CD14-positive monocyte (primary cell): ENCODE measurements at regions not wholly inside any gene's neighbourhood (a gene's known extent, or its start where the extent isn't known, plus 50 kb on each side); places are given as distances from the start of the nearest gene placed in this dataset.

ENCODE experiments used
- DNase-seq, 3 donors: peaks; one replicate each; pipeline ENCODE4 v3.0.0-alpha.2; 2011 to 2022
- H2AFZ ChIP-seq: 2 replicates; pipeline ENCODE4 v1.6.0; 2012; ENCODE audit warnings: mild to moderate bottlenecking, low read depth, low read length, inconsistent platforms; ENCODE audit not compliant: insufficient read depth, poor library complexity, severe bottlenecking
- H3K27ac ChIP-seq, 2 donors: 1 replicate in 1 of 2; 2 replicates in 1 of 2; pipeline ENCODE4 v1.5.1; 2012 to 2013; ENCODE audit warnings: low read length in 2 of 2, control low read depth in 1 of 2, inconsistent platforms in 1 of 2, low read depth in 1 of 2, mild to moderate bottlenecking in 1 of 2
- H3K27me3 ChIP-seq, 2 donors: one replicate each; pipeline versions ENCODE4 v1.6.0 to v1.6.1; 2011 to 2013; ENCODE audit warnings: low read length in 2 of 2; ENCODE audit not compliant: control insufficient read depth in 2 of 2, insufficient read depth in 2 of 2
- H3K36me3 ChIP-seq, 2 donors: replicated peaks in 1 of 2; 1 replicate in 1 of 2; 2 replicates in 1 of 2; pipeline versions ENCODE4 v1.5.1 to v1.6.1; 2012 to 2013; ENCODE audit warnings: low read length in 2 of 2, control low read depth in 1 of 2, inconsistent platforms in 1 of 2, mild to moderate bottlenecking in 1 of 2; ENCODE audit not compliant: insufficient read depth in 2 of 2, control insufficient read depth in 1 of 2
- H3K4me1 ChIP-seq, 2 donors: 1 replicate in 1 of 2; 2 replicates in 1 of 2; pipeline versions ENCODE4 v1.5.1 to v1.6.1; 2012 to 2013; ENCODE audit warnings: low read length in 2 of 2, control low read depth in 1 of 2, inconsistent platforms in 1 of 2, mild to moderate bottlenecking in 1 of 2, moderate library complexity in 1 of 2; ENCODE audit not compliant: insufficient read depth in 2 of 2, control insufficient read depth in 1 of 2
- H3K4me2 ChIP-seq: replicated peaks from 2 replicates; pipeline ENCODE3; 2012; ENCODE audit warnings: low read length, moderate library complexity, mild to moderate bottlenecking; ENCODE audit not compliant: poor library complexity, severe bottlenecking; ENCODE audit errors: extremely low read depth
- H3K4me3 ChIP-seq, 3 experiments: fragments of 200-600 bp in 1 of 3; sonication (generic) in 1 of 3; replicated peaks in 1 of 3; 1 replicate in 2 of 3; 2 replicates in 1 of 3; pipeline ENCODE4 v1.5.1; 2011 to 2013; ENCODE audit warnings: low read length in 3 of 3, mild to moderate bottlenecking in 3 of 3, control low read depth in 2 of 3, low read depth in 2 of 3, inconsistent platforms in 1 of 3, moderate library complexity in 1 of 3
- H3K79me2 ChIP-seq: 2 replicates; pipeline ENCODE4 v1.6.0; 2012; ENCODE audit warnings: mild to moderate bottlenecking, control low read depth, inconsistent platforms, low read length, moderate library complexity; ENCODE audit not compliant: insufficient read depth
- H3K9ac ChIP-seq: 2 replicates; pipeline ENCODE4 v1.6.0; 2017; ENCODE audit warnings: low read length, mild to moderate bottlenecking; ENCODE audit not compliant: insufficient read depth, poor library complexity, severe bottlenecking
- H3K9me3 ChIP-seq, 2 donors: replicated peaks in 1 of 2; 1 replicate in 1 of 2; 2 replicates in 1 of 2; pipeline versions ENCODE4 v1.5.1 to v1.6.1; 2012 to 2013; ENCODE audit warnings: low read length in 2 of 2, control low read depth in 1 of 2; ENCODE audit not compliant: control insufficient read depth in 1 of 2, insufficient read depth in 1 of 2
- H4K20me1 ChIP-seq: 2 replicates; pipeline ENCODE4 v1.6.0; 2012; ENCODE audit warnings: mild to moderate bottlenecking, low read length, control low read depth, moderate library complexity; ENCODE audit not compliant: insufficient read depth
- H3K27ac Mint-ChIP-seq, 7 donors: one replicate each; pipeline ENCODE4 v1.8.0; 2020; ENCODE audit warnings: mild to moderate bottlenecking in 7 of 7, mixed read lengths in 7 of 7, moderate library complexity in 6 of 7, inconsistent platforms in 2 of 7
- H3K27me3 Mint-ChIP-seq, 3 donors: one replicate each; pipeline ENCODE4 v1.8.0; 2021 to 2022; ENCODE audit warnings: low read depth in 3 of 3, mild to moderate bottlenecking in 3 of 3, mixed read lengths in 3 of 3, moderate library complexity in 3 of 3, inconsistent platforms in 1 of 3
- H3K36me3 Mint-ChIP-seq, 2 donors: one replicate each; pipeline ENCODE4 v1.8.0; 2020; ENCODE audit warnings: mixed read lengths in 2 of 2, inconsistent platforms in 1 of 2, mild to moderate bottlenecking in 1 of 2
- H3K4me1 Mint-ChIP-seq: one replicate; pipeline ENCODE4 v1.8.0; 2020; ENCODE audit warnings: mild to moderate bottlenecking, mixed read lengths
- H3K4me3 Mint-ChIP-seq, 2 donors: one replicate each; pipeline ENCODE4 v1.8.0; 2020; ENCODE audit warnings: mild to moderate bottlenecking in 2 of 2, mixed read lengths in 2 of 2, moderate library complexity in 1 of 2
- H3K9me3 Mint-ChIP-seq, 7 donors: one replicate each; pipeline ENCODE4 v1.8.0; 2020 to 2022; ENCODE audit warnings: mixed read lengths in 7 of 7, mild to moderate bottlenecking in 6 of 7, moderate library complexity in 6 of 7, inconsistent platforms in 2 of 7
- CTCF ChIP-seq: fragments of 200-600 bp; IDR thresholded peaks from one replicate; pipeline ENCODE4 v1.8.0; 2022; ENCODE audit warnings: antibody characterized with exemption, mild to moderate bottlenecking
- WGBS: methylation state at CpG from one replicate; pipeline ENCODE4 v1.1.5; 2013; ENCODE audit warnings: missing lambda C conversion rate; ENCODE audit not compliant: insufficient coverage; 5-methylcytosine and 5-hydroxymethylcytosine counted together
- intact Hi-C, 2 donors: fragments of 100-400 bp; cut with micrococcal nuclease; formaldehyde crosslinking; loops; one replicate each; pipeline versions ENCODE4 v1.15.0 to v1.15.1; 2023

DNA sequence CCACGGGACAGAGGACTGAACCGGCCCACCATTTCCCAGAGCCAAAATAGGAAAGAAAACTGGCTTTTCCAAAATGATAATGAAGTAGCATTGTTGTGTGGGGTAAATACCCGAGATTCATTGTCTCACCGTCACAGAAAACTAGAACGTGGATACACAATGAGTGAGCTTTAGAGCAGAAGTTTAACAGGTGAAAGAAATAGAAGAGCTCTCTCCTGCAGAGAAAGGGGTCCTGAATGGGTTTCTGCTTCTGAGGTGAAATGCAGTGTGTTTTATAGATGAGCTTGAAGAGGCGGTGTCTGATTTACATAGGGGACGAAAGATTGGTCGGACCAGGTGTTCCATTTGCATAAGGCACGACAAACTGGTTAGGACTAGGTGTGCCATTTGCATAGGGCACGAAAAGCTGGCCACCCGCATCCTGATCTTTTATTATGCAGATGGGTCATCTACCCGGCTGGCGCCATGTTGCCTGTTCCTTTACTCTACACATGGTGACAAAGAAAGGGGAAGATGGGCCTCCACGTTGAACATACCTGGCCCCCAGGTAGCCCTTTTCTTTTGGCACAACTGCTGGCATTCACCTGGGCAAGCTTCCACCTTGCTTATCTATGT is 118.1 kb downstream of the ATXN3L start:
- no peak overlapping the region for H3K9ac ChIP-seq
- no peaks in the 10 kb centered on the region for H4K20me1 ChIP-seq
- no peak overlapping the region for H3K27ac Mint-ChIP-seq
- no peaks in the 10 kb centered on the region for H3K36me3 Mint-ChIP-seq
- H3K27me3 Mint-ChIP-seq: peaks cover 0 to 40% (median 4%) of the 10 kb centered on the region in 3 donors
- 93% methylated on average over 3 of the region's 14 CpGs for WGBS
- H3K36me3 ChIP-seq: no peaks in the 10 kb centered on the region
- no peak overlapping the region for H3K27ac ChIP-seq
- no peaks in the 10 kb centered on the region for H3K4me1 Mint-ChIP-seq
- H3K4me2 ChIP-seq: no peak overlapping the region
- intact Hi-C loops: no loop called here
- H2AFZ ChIP-seq: no peak overlapping the region
- DNase-seq: no peak
- peaks cover 0 to 2% (median 0%) of the 10 kb centered on the region in 7 donors for H3K9me3 Mint-ChIP-seq
- H3K79me2 ChIP-seq: no peaks in the 10 kb centered on the region
- H3K27me3 ChIP-seq: peaks cover 0 to 37% of the 10 kb centered on the region in 2 donors
- no peaks in the 10 kb centered on the region for H3K9me3 ChIP-seq
- H3K4me1 ChIP-seq: no peaks in the 10 kb centered on the region
- no peak overlapping the region for H3K4me3 ChIP-seq
- H3K4me3 Mint-ChIP-seq: no peak overlapping the region
- no peak for TF ChIP-seq CTCF

GRCh38 chrX:13200398-13200797 is 119.5 kb downstream of the ATXN3L start:
- H3K4me1 Mint-ChIP-seq: no peaks in the 10 kb centered on the region
- no peak overlapping the region for H3K27ac Mint-ChIP-seq
- DNase-seq: no peak
- no peak overlapping the region for H3K4me3 ChIP-seq
- no peaks in the 10 kb centered on the region for H3K9me3 ChIP-seq
- H3K27me3 Mint-ChIP-seq: peaks cover 0 to 36% (median 2%) of the 10 kb centered on the region in 3 donors
- no CpG with 5 or more reads among the region's 2 CpGs for WGBS
- intact Hi-C loops: no loop called here
- no peak overlapping the region for H3K4me3 Mint-ChIP-seq
- no peak overlapping the region for H3K9ac ChIP-seq
- no peaks in the 10 kb centered on the region for H3K79me2 ChIP-seq
- TF ChIP-seq CTCF: no peak
- H3K4me1 ChIP-seq: no peaks in the 10 kb centered on the region
- no peaks in the 10 kb centered on the region for H3K36me3 ChIP-seq
- H3K9me3 Mint-ChIP-seq: peaks cover 0 to 2% (median 0%) of the 10 kb centered on the region in 7 donors
- H3K27me3 ChIP-seq: peaks cover 0 to 38% of the 10 kb centered on the region in 2 donors
- H3K36me3 Mint-ChIP-seq: no peaks in the 10 kb centered on the region
- no peak overlapping the region for H3K4me2 ChIP-seq
- H3K27ac ChIP-seq: no peak overlapping the region
- H2AFZ ChIP-seq: no peak overlapping the region
- H4K20me1 ChIP-seq: no peaks in the 10 kb centered on the region
